Neural progenitor cell (in vitro differentiated cells): ENCODE measurements at regions not wholly inside any gene's neighbourhood (a gene's known extent, or its start where the extent isn't known, plus 50 kb on each side); places are given as distances from the start of the nearest gene placed in this dataset.
A peak's percentile ranks its signal among the peaks of the same experiment; 100 is the strongest.

Experiments used
- DNase-seq: peaks from one replicate; pipeline ENCODE4 v3.0.0-alpha.2; 2016; ENCODE audit warnings: low spot score
- H2AFZ ChIP-seq: fragments of 200-600 bp; sonication (generic); replicated peaks from 2 replicates; pipeline ENCODE4 v1.6.1; 2016; ENCODE audit warnings: antibody characterized with exemption
- H3F3A ChIP-seq: fragments of 200-600 bp; sonication (generic); 2 replicates; pipeline ENCODE4 v1.6.1; 2016; ENCODE audit warnings: antibody characterized with exemption, low read depth
- H3K27ac ChIP-seq: fragments of 200-600 bp; sonication (generic); 2 replicates; pipeline ENCODE4 v1.5.1; 2016; ENCODE audit warnings: mild to moderate bottlenecking
- H3K27me3 ChIP-seq: fragments of 200-600 bp; sonication (generic); 2 replicates; pipeline ENCODE4 v1.6.1; 2016; ENCODE audit warnings: mild to moderate bottlenecking, moderate library complexity
- H3K36me3 ChIP-seq: fragments of 200-600 bp; sonication (generic); 2 replicates; pipeline ENCODE4 v1.5.1; 2016
- H3K4me1 ChIP-seq: fragments of 200-600 bp; sonication (generic); 2 replicates; pipeline ENCODE4 v1.6.1; 2016; ENCODE audit warnings: mixed run types
- H3K4me2 ChIP-seq: fragments of 200-600 bp; sonication (generic); 2 replicates; pipeline ENCODE4 v1.6.1; 2016
- H3K4me3 ChIP-seq: fragments of 200-600 bp; sonication (generic); 2 replicates; pipeline ENCODE4 v1.5.1; 2016
- H3K79me2 ChIP-seq: fragments of 200-600 bp; sonication (generic); 2 replicates; pipeline ENCODE4 v1.6.1; 2016; ENCODE audit warnings: low read depth
- H3K9ac ChIP-seq: fragments of 200-600 bp; sonication (generic); 2 replicates; pipeline ENCODE4 v1.6.1; 2016
- H3K9me3 ChIP-seq: fragments of 200-600 bp; sonication (generic); 2 replicates; pipeline ENCODE4 v1.5.1; 2016; ENCODE audit warnings: low read depth
- H4K20me1 ChIP-seq: fragments of 200-600 bp; sonication (generic); 2 replicates; pipeline ENCODE4 v1.6.1; 2016; ENCODE audit warnings: low read depth
- H3K27ac Mint-ChIP-seq: 3 replicates; pipeline ENCODE4 v1.8.0; 2021; ENCODE audit warnings: mixed read lengths
- H3K27me3 Mint-ChIP-seq: 2 replicates; pipeline ENCODE4 v1.8.0; 2022; ENCODE audit warnings: low read depth, mild to moderate bottlenecking, inconsistent platforms, moderate library complexity, mixed read lengths; ENCODE audit not compliant: insufficient read depth
- H3K36me3 Mint-ChIP-seq: 3 replicates; pipeline ENCODE4 v1.8.0; 2021; ENCODE audit warnings: mixed read lengths
- H3K4me1 Mint-ChIP-seq: 3 replicates; pipeline ENCODE4 v1.8.0; 2021; ENCODE audit warnings: mixed read lengths
- H3K4me3 Mint-ChIP-seq: 3 replicates; pipeline ENCODE4 v1.8.0; 2021; ENCODE audit warnings: mild to moderate bottlenecking, moderate library complexity, mixed read lengths
- H3K9me3 Mint-ChIP-seq: 3 replicates; pipeline ENCODE4 v1.8.0; 2020; ENCODE audit warnings: mixed read lengths
- EZH2 ChIP-seq: fragments of 200-600 bp; sonication (generic); IDR thresholded peaks from 2 replicates; pipeline ENCODE4 v1.6.1; 2017; ENCODE audit warnings: antibody characterized with exemption, mild to moderate bottlenecking, moderate library complexity
- EZH2phosphoT487 ChIP-seq: fragments of 200-600 bp; sonication (generic); IDR thresholded peaks from 2 replicates; pipeline ENCODE4 v1.6.1; 2017; ENCODE audit warnings: antibody characterized with exemption
- TF ChIP-seq, protein P1 (sequence below): fragments of 200-600 bp; sonication (generic); IDR thresholded peaks from 2 replicates; pipeline ENCODE4 v1.5.1; 2017; ENCODE audit warnings: antibody characterized with exemption, mild to moderate bottlenecking

DNA sequence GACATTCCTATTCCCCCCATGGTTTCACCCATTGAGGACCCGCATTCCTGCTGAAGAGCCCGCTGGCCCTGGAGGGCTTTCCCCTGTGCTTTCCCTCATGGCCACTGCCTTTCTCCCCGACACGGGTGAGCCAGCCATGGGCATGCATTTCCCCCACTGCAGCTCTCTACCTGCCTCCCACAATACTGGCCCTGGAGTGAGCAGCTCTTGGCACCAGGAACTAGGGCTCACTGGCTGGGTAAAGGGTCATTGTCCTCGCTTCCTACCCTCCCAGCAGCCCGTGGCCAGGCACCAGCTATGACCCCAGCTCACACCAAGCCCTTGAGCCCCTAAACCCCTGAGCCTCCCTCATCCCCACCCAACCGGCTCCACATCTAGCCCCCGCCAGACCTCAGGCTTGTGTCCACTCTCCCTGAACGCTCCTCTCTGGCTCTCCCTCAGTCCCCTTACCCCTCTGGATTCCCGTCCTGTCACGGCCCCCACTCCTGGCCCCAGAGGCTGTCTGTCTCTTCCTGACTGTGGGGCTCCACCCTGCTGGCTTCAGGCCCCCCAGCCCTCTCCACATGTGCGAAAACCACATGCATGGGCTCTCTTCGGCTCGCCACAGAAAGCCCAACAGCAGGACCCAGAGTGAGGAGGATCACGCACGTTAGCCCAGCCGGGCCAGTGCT, 199.8 kb downstream of the ZFP36L2 start:
- peak overlapping the region; percentile 58 for H3K27ac Mint-ChIP-seq
- Histone ChIP-seq H3K4me1 (peaks cover 5% of the 10 kb centered on the region), H3K27ac (no peak overlapping the region), H3F3A (peaks cover 7% of the 10 kb centered on the region), H3K4me3 (no peak overlapping the region), H3K36me3 (no peaks in the 10 kb centered on the region), H3K27me3 (no peaks in the 10 kb centered on the region), H3K9me3 (no peaks in the 10 kb centered on the region), H2AFZ (no peak overlapping the region), H3K79me2 (no peaks in the 10 kb centered on the region), H3K4me2 (no peak overlapping the region), H3K9ac (no peak overlapping the region), H4K20me1 (no peaks in the 10 kb centered on the region)
- TF ChIP-seq EZH2: no peak
- TF ChIP-seq, protein P1, sequence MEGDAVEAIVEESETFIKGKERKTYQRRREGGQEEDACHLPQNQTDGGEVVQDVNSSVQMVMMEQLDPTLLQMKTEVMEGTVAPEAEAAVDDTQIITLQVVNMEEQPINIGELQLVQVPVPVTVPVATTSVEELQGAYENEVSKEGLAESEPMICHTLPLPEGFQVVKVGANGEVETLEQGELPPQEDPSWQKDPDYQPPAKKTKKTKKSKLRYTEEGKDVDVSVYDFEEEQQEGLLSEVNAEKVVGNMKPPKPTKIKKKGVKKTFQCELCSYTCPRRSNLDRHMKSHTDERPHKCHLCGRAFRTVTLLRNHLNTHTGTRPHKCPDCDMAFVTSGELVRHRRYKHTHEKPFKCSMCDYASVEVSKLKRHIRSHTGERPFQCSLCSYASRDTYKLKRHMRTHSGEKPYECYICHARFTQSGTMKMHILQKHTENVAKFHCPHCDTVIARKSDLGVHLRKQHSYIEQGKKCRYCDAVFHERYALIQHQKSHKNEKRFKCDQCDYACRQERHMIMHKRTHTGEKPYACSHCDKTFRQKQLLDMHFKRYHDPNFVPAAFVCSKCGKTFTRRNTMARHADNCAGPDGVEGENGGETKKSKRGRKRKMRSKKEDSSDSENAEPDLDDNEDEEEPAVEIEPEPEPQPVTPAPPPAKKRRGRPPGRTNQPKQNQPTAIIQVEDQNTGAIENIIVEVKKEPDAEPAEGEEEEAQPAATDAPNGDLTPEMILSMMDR: no peak
- TF ChIP-seq EZH2phosphoT487: no peak
- peaks cover 26% of the 10 kb centered on the region for H3K4me1 Mint-ChIP-seq
- H3K36me3 Mint-ChIP-seq: peaks cover 5% of the 10 kb centered on the region
- no peak for DNase-seq
- peaks cover 11% of the 10 kb centered on the region for H3K9me3 Mint-ChIP-seq
- no peak overlapping the region for H3K4me3 Mint-ChIP-seq
- peaks cover 15% of the 10 kb centered on the region for H3K27me3 Mint-ChIP-seq

DNA sequence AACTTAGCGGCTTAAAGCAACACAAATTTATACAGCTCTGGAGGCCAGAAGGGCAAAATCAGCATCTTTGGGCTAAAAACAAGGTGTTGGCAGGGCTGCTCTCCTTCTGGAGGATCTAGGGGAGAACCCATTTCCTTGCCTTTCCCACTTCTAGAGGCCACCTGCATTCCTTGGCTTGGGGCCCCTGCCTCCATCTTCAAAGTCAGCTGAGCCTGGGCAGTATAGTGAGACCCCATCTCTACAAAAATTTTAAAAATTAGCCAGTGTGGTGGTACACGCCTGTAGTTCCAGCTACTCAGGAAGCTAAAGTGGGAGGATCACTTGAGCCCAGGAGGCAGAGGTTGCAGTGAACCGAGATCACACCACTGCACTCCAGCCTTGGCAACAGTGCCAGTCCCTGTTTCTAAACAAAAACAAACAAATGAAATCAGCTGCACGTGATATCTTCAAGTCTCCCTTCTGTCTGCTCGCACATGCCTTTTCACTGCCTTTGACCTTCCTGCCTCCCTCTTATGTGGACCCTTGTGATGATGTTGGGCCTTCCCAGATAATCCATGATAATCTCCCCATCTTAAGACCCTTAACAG, 200.6 kb downstream of the ZFP36L2 start:
- H3F3A ChIP-seq: peaks cover 7% of the 10 kb centered on the region
- H3K4me2 ChIP-seq: no peak overlapping the region
- TF ChIP-seq EZH2phosphoT487 (no peak), EZH2 (no peak)
- TF ChIP-seq, protein P1: no peak
- no peaks in the 10 kb centered on the region for H4K20me1 ChIP-seq
- no peak overlapping the region for H3K4me3 ChIP-seq
- H3K4me1 ChIP-seq: peaks cover 5% of the 10 kb centered on the region
- peaks cover 26% of the 10 kb centered on the region for H3K4me1 Mint-ChIP-seq
- H3K36me3 Mint-ChIP-seq: peaks cover 8% of the 10 kb centered on the region
- H3K4me3 Mint-ChIP-seq: no peak overlapping the region
- peaks cover 15% of the 10 kb centered on the region for H3K27me3 Mint-ChIP-seq
- H3K9me3 Mint-ChIP-seq: peaks cover 14% of the 10 kb centered on the region
- no peaks in the 10 kb centered on the region for H3K79me2 ChIP-seq
- no peak for DNase-seq
- H2AFZ ChIP-seq: no peak overlapping the region
- H3K9ac ChIP-seq: no peak overlapping the region
- peak overlapping the region; percentile 58 for H3K27ac Mint-ChIP-seq
- H3K9me3 ChIP-seq: peaks cover 4% of the 10 kb centered on the region
- no peak overlapping the region for H3K27ac ChIP-seq
- H3K36me3 ChIP-seq: no peaks in the 10 kb centered on the region
- H3K27me3 ChIP-seq: no peaks in the 10 kb centered on the region

DNA sequence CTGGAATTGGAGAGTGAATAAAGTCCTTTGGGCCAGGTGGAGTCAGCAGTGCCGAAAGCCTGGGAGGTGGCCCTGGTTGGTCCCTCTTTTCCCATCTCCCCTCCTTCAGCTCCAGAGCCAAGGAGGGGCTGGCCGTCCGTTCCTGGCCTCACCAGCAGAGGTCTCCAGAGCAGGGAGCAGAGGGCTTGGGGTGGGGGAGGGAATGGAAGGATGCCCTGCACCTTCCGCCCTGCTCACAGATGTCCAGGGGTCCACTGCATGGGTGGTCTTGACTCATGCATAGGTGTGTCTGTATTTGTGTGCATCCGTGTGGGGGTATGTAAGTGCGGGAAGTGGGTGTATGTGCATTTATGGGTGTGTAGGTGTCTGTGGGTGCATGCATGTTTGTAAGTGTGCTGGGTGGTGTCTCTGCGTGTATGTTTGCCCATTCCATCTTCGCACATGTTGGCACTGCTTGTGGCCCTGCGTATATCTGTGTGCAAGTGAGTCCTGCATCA, 201.8 kb downstream of the ZFP36L2 start:
- H3K9ac ChIP-seq: no peak overlapping the region
- H3K36me3 ChIP-seq: no peaks in the 10 kb centered on the region
- Mint-ChIP-seq H3K4me1 (peaks cover 26% of the 10 kb centered on the region), H3K27ac (peak overlapping the region; percentile 46), H3K36me3 (peaks cover 8% of the 10 kb centered on the region), H3K27me3 (peaks cover 15% of the 10 kb centered on the region), H3K9me3 (peaks cover 24% of the 10 kb centered on the region), H3K4me3 (no peak overlapping the region)
- peaks cover 5% of the 10 kb centered on the region for H3K4me1 ChIP-seq
- H3K4me2 ChIP-seq: no peak overlapping the region
- TF ChIP-seq EZH2phosphoT487: no peak
- TF ChIP-seq, protein P1: peak; percentile 80
- H3K9me3 ChIP-seq: peaks cover 4% of the 10 kb centered on the region
- H3K4me3 ChIP-seq: no peak overlapping the region
- H2AFZ ChIP-seq: peak overlapping the region; percentile 40
- H4K20me1 ChIP-seq: no peaks in the 10 kb centered on the region
- H3K27ac ChIP-seq: no peak overlapping the region
- H3F3A ChIP-seq: peaks cover 7% of the 10 kb centered on the region
- peak; percentile 81 for DNase-seq
- no peaks in the 10 kb centered on the region for H3K27me3 ChIP-seq
- no peaks in the 10 kb centered on the region for H3K79me2 ChIP-seq
